ENCODE measurements at regions not wholly inside any gene's neighbourhood (a gene's known extent, or its start where the extent isn't known, plus 50 kb on each side); places are given as distances from the start of the nearest gene placed in this dataset.

GRCh38 chr22:19619144-19620009 is 94.9 kb upstream of the SEPTIN5 start:
- peak; percentile 72 for DNase-seq (ENCODE audit: low spot score)
- intact Hi-C loops (cut with DNase I) = loop anchor here (10.0 kb wide), 2 partner anchors 105 to 1035 kb away; no protein-coding TSS in a partner anchor

GRCh38 chr22:19620742-19621371 is 93.4 kb upstream of the SEPTIN5 start:
- intact Hi-C loops (cut with DNase I) = loop anchor here in 1 of 2 donors (10.0 kb wide), 1 partner anchor 106 kb away; no protein-coding TSS in a partner anchor
- DNase-seq (ENCODE audit: low spot score) = peak; percentile 44

GRCh38 chr22:19621373-19622060 is 92.8 kb upstream of the SEPTIN5 start:
- DNase-seq (ENCODE audit: low spot score) = peak; percentile 40
- intact Hi-C loops (cut with DNase I) = loop anchor here in 1 of 2 donors (10.0 kb wide), 1 partner anchor 107 kb away; no protein-coding TSS in a partner anchor

- DNase-seq (ENCODE audit: low spot score) = peak; percentile 65
Observed at GRCh38 chr22:19622061-19622441, 92.3 kb upstream of the SEPTIN5 start.

GRCh38 chr22:19625331-19626041 is 88.8 kb upstream of the SEPTIN5 start:
- intact Hi-C loops (cut with DNase I) = loop anchor here in 1 of 2 donors (10.0 kb wide), 1 partner anchor 111 kb away; no protein-coding TSS in a partner anchor

More at GRCh38 chr22:19622061-19622441, 92.3 kb upstream of the SEPTIN5 start:
- intact Hi-C loops (cut with DNase I) = loop anchor here in 1 of 2 donors (10.0 kb wide), 1 partner anchor 107 kb away; no protein-coding TSS in a partner anchor

GRCh38 chr22:19626042-19626587 is 88.2 kb upstream of the SEPTIN5 start:
- no peak for DNase-seq (ENCODE audit: low spot score)
- intact Hi-C loops (cut with DNase I) = loop anchor here in 1 of 2 donors (10.0 kb wide), 1 partner anchor 111 kb away; no protein-coding TSS in a partner anchor

More at GRCh38 chr22:19625331-19626041, 88.8 kb upstream of the SEPTIN5 start:
- no peak for DNase-seq (ENCODE audit: low spot score)

GRCh38 chr22:19626666-19627065 is 87.6 kb upstream of the SEPTIN5 start:
- intact Hi-C loops (cut with DNase I) = loop anchor here in 1 of 2 donors (10.0 kb wide), 1 partner anchor 112 kb away; no protein-coding TSS in a partner anchor
- no peak for DNase-seq (ENCODE audit: low spot score)

- intact Hi-C loops (cut with DNase I) = loop anchor here in 1 of 2 donors (10.0 kb wide), 1 partner anchor 113 kb away; no protein-coding TSS in a partner anchor
- DNase-seq (ENCODE audit: low spot score) = no peak
Observed at GRCh38 chr22:19628038-19628776, 86.1 kb upstream of the SEPTIN5 start.

- intact Hi-C loops (cut with DNase I) = loop anchor here in 1 of 2 donors (10.0 kb wide), 1 partner anchor 115 kb away; no protein-coding TSS in a partner anchor
- DNase-seq (ENCODE audit: low spot score) = peak; percentile 56
Observed at GRCh38 chr22:19629331-19629719, 85.0 kb upstream of the SEPTIN5 start.

GRCh38 chr22:19629720-19630419 is 84.4 kb upstream of the SEPTIN5 start:
- peak; percentile 93 for DNase-seq (ENCODE audit: low spot score)
- intact Hi-C loops (cut with DNase I) = loop anchor here in 1 of 2 donors (10.0 kb wide), 1 partner anchor 115 kb away; no protein-coding TSS in a partner anchor

GRCh38 chr22:19630614-19631013 is 83.7 kb upstream of the SEPTIN5 start:
- DNase-seq (ENCODE audit: low spot score) = no peak
- intact Hi-C loops (cut with DNase I) = no loop called here

- DNase-seq (ENCODE audit: low spot score) = peak; percentile 51
- intact Hi-C loops (cut with DNase I) = no loop called here
Observed at GRCh38 chr22:19631899-19632667, 82.2 kb upstream of the SEPTIN5 start.

- DNase-seq (ENCODE audit: low spot score) = peak; percentile 58
- intact Hi-C loops (cut with DNase I) = no loop called here
Observed at GRCh38 chr22:19632668-19633148, 81.6 kb upstream of the SEPTIN5 start.

- intact Hi-C loops (cut with DNase I) = no loop called here
- DNase-seq (ENCODE audit: low spot score) = peak; percentile 41
Observed at GRCh38 chr22:19634226-19634975, 79.9 kb upstream of the SEPTIN5 start.

- intact Hi-C loops (cut with DNase I) = no loop called here
- DNase-seq (ENCODE audit: low spot score) = no peak
Observed at GRCh38 chr22:19635644-19636043, 78.7 kb upstream of the SEPTIN5 start.
